ENCODE measurements at regions not wholly inside any gene's neighbourhood (a gene's known extent, or its start where the extent isn't known, plus 50 kb on each side); places are given as distances from the start of the nearest gene placed in this dataset.

- H3K9me3 Mint-ChIP-seq: no peaks in the 10 kb centered on the region
- peaks cover 5% of the 10 kb centered on the region for H3K27me3 Mint-ChIP-seq (ENCODE audit: low read depth)
- H3K4me3 Mint-ChIP-seq: no peak overlapping the region
- intact Hi-C loops (cut with micrococcal nuclease): no loop called here
- no peak overlapping the region for H3K27ac Mint-ChIP-seq
- no peaks in the 10 kb centered on the region for H3K36me3 Mint-ChIP-seq (ENCODE audit: low read depth)
- H3K4me1 Mint-ChIP-seq (ENCODE audit: low read depth): no peaks in the 10 kb centered on the region
- no peak for DNase-seq
- CTCF ChIA-PET: no interaction called here
Measured at GRCh38 chrY:8151561-8151960, 1185.7 kb upstream of the TSPY4 start.

GRCh38 chrY:8128578-8128977 is 1208.7 kb upstream of the TSPY4 start:
- no peaks in the 10 kb centered on the region for H3K27me3 Mint-ChIP-seq (ENCODE audit: low read depth)
- no peak for DNase-seq
- H3K36me3 Mint-ChIP-seq (ENCODE audit: low read depth): no peaks in the 10 kb centered on the region
- no peaks in the 10 kb centered on the region for H3K4me1 Mint-ChIP-seq (ENCODE audit: low read depth)
- CTCF ChIA-PET: no interaction called here
- intact Hi-C loops (cut with micrococcal nuclease): no loop called here
- H3K27ac Mint-ChIP-seq: no peak overlapping the region
- no peak overlapping the region for H3K4me3 Mint-ChIP-seq
- H3K9me3 Mint-ChIP-seq: no peaks in the 10 kb centered on the region

- intact Hi-C loops (cut with micrococcal nuclease): no loop called here
- Mint-ChIP-seq H3K4me3 (no peak overlapping the region), H3K36me3 (ENCODE audit: low read depth) (no peaks in the 10 kb centered on the region), H3K27me3 (ENCODE audit: low read depth) (no peaks in the 10 kb centered on the region), H3K9me3 (no peaks in the 10 kb centered on the region), H3K4me1 (ENCODE audit: low read depth) (no peaks in the 10 kb centered on the region), H3K27ac (no peak overlapping the region)
- CTCF ChIA-PET: no interaction called here
- no peak for DNase-seq
Measured at GRCh38 chrY:8125907-8126571, 1211.2 kb upstream of the TSPY4 start.

GRCh38 chrY:8121825-8122224 is 1210.3 kb upstream of the AMELY start:
- Mint-ChIP-seq H3K36me3 (ENCODE audit: low read depth) (no peaks in the 10 kb centered on the region), H3K27ac (no peak overlapping the region), H3K4me3 (no peak overlapping the region), H3K4me1 (ENCODE audit: low read depth) (no peaks in the 10 kb centered on the region), H3K9me3 (no peaks in the 10 kb centered on the region), H3K27me3 (ENCODE audit: low read depth) (no peaks in the 10 kb centered on the region)
- DNase-seq: no peak
- CTCF ChIA-PET: no interaction called here
- intact Hi-C loops (cut with micrococcal nuclease): no loop called here

- intact Hi-C loops (cut with micrococcal nuclease): no loop called here
- CTCF ChIA-PET: no interaction called here
Measured at GRCh38 chrY:8094429-8094828, 1182.9 kb upstream of the AMELY start.

GRCh38 chrY:8092926-8093325 is 1181.4 kb upstream of the AMELY start:
- Mint-ChIP-seq H3K27ac (no peak overlapping the region), H3K4me1 (ENCODE audit: low read depth) (no peaks in the 10 kb centered on the region), H3K9me3 (no peaks in the 10 kb centered on the region), H3K4me3 (no peak overlapping the region), H3K36me3 (ENCODE audit: low read depth) (no peaks in the 10 kb centered on the region), H3K27me3 (ENCODE audit: low read depth) (no peaks in the 10 kb centered on the region)
- no peak for DNase-seq
- intact Hi-C loops (cut with micrococcal nuclease): no loop called here
- CTCF ChIA-PET: no interaction called here

More at GRCh38 chrY:8094429-8094828, 1182.9 kb upstream of the AMELY start:
- no peak for DNase-seq
- Mint-ChIP-seq H3K4me1 (ENCODE audit: low read depth) (no peaks in the 10 kb centered on the region), H3K36me3 (ENCODE audit: low read depth) (no peaks in the 10 kb centered on the region), H3K27ac (no peak overlapping the region), H3K4me3 (no peak overlapping the region), H3K27me3 (ENCODE audit: low read depth) (no peaks in the 10 kb centered on the region), H3K9me3 (no peaks in the 10 kb centered on the region)

- no peaks in the 10 kb centered on the region for H3K4me1 Mint-ChIP-seq (ENCODE audit: low read depth)
- no peak overlapping the region for H3K27ac Mint-ChIP-seq
- H3K9me3 Mint-ChIP-seq: peaks cover 3% of the 10 kb centered on the region
- CTCF ChIA-PET: no interaction called here
- no peak overlapping the region for H3K4me3 Mint-ChIP-seq
- H3K27me3 Mint-ChIP-seq (ENCODE audit: low read depth): no peaks in the 10 kb centered on the region
- intact Hi-C loops (cut with micrococcal nuclease): no loop called here
- no peaks in the 10 kb centered on the region for H3K36me3 Mint-ChIP-seq (ENCODE audit: low read depth)
- DNase-seq: no peak
Measured at GRCh38 chrY:8085925-8086324, 1174.4 kb upstream of the AMELY start.

- H3K4me3 Mint-ChIP-seq: no peak overlapping the region
- no peak overlapping the region for H3K27ac Mint-ChIP-seq
- DNase-seq: no peak
- H3K36me3 Mint-ChIP-seq (ENCODE audit: low read depth): no peaks in the 10 kb centered on the region
- CTCF ChIA-PET: no interaction called here
- H3K9me3 Mint-ChIP-seq: peaks cover 6% of the 10 kb centered on the region
- H3K27me3 Mint-ChIP-seq (ENCODE audit: low read depth): no peaks in the 10 kb centered on the region
- H3K4me1 Mint-ChIP-seq (ENCODE audit: low read depth): no peaks in the 10 kb centered on the region
- intact Hi-C loops (cut with micrococcal nuclease): no loop called here
Measured at GRCh38 chrY:8084192-8084591, 1172.6 kb upstream of the AMELY start.

- H3K9me3 Mint-ChIP-seq: peaks cover 6% of the 10 kb centered on the region
- no peaks in the 10 kb centered on the region for H3K4me1 Mint-ChIP-seq (ENCODE audit: low read depth)
- no peak overlapping the region for H3K4me3 Mint-ChIP-seq
- H3K36me3 Mint-ChIP-seq (ENCODE audit: low read depth): no peaks in the 10 kb centered on the region
- intact Hi-C loops (cut with micrococcal nuclease): no loop called here
- no peak overlapping the region for H3K27ac Mint-ChIP-seq
- CTCF ChIA-PET: no interaction called here
- no peaks in the 10 kb centered on the region for H3K27me3 Mint-ChIP-seq (ENCODE audit: low read depth)
- no peak for DNase-seq
Measured at GRCh38 chrY:8081151-8081550, 1169.6 kb upstream of the AMELY start.

- Mint-ChIP-seq H3K36me3 (ENCODE audit: low read depth) (no peaks in the 10 kb centered on the region), H3K4me3 (no peak overlapping the region), H3K9me3 (no peaks in the 10 kb centered on the region), H3K27me3 (ENCODE audit: low read depth) (no peaks in the 10 kb centered on the region), H3K4me1 (ENCODE audit: low read depth) (no peaks in the 10 kb centered on the region), H3K27ac (no peak overlapping the region)
- intact Hi-C loops (cut with micrococcal nuclease): no loop called here
- no peak for DNase-seq
- CTCF ChIA-PET: no interaction called here
Measured at GRCh38 chrY:8065220-8065619, 1153.7 kb upstream of the AMELY start.

- H3K36me3 Mint-ChIP-seq (ENCODE audit: low read depth): no peaks in the 10 kb centered on the region
- H3K27ac Mint-ChIP-seq: no peak overlapping the region
- CTCF ChIA-PET: no interaction called here
- H3K4me1 Mint-ChIP-seq (ENCODE audit: low read depth): no peaks in the 10 kb centered on the region
- no peak overlapping the region for H3K4me3 Mint-ChIP-seq
- no peak for DNase-seq
- no peaks in the 10 kb centered on the region for H3K9me3 Mint-ChIP-seq
- no peaks in the 10 kb centered on the region for H3K27me3 Mint-ChIP-seq (ENCODE audit: low read depth)
- intact Hi-C loops (cut with micrococcal nuclease): no loop called here
Measured at GRCh38 chrY:8064500-8064899, 1152.9 kb upstream of the AMELY start.

- CTCF ChIA-PET: no interaction called here
- H3K27me3 Mint-ChIP-seq (ENCODE audit: low read depth): no peaks in the 10 kb centered on the region
- H3K27ac Mint-ChIP-seq: no peak overlapping the region
- no peak for DNase-seq
- intact Hi-C loops (cut with micrococcal nuclease): no loop called here
- H3K4me3 Mint-ChIP-seq: no peak overlapping the region
- H3K36me3 Mint-ChIP-seq (ENCODE audit: low read depth): no peaks in the 10 kb centered on the region
- H3K4me1 Mint-ChIP-seq (ENCODE audit: low read depth): no peaks in the 10 kb centered on the region
- no peaks in the 10 kb centered on the region for H3K9me3 Mint-ChIP-seq
Measured at GRCh38 chrY:8063973-8064372, 1152.4 kb upstream of the AMELY start.

- peaks cover 2% of the 10 kb centered on the region for H3K27me3 Mint-ChIP-seq (ENCODE audit: low read depth)
- no peaks in the 10 kb centered on the region for H3K4me1 Mint-ChIP-seq (ENCODE audit: low read depth)
- no peaks in the 10 kb centered on the region for H3K9me3 Mint-ChIP-seq
- no peaks in the 10 kb centered on the region for H3K36me3 Mint-ChIP-seq (ENCODE audit: low read depth)
- DNase-seq: no peak
- H3K27ac Mint-ChIP-seq: no peak overlapping the region
- CTCF ChIA-PET: no interaction called here
- no peak overlapping the region for H3K4me3 Mint-ChIP-seq
- intact Hi-C loops (cut with micrococcal nuclease): no loop called here
Measured at GRCh38 chrY:8058613-8059012, 1147.1 kb upstream of the AMELY start.

GRCh38 chrY:8051340-8051739 is 1139.8 kb upstream of the AMELY start:
- Mint-ChIP-seq H3K9me3 (no peaks in the 10 kb centered on the region), H3K4me3 (no peak overlapping the region), H3K27me3 (ENCODE audit: low read depth) (no peaks in the 10 kb centered on the region), H3K27ac (no peak overlapping the region), H3K36me3 (ENCODE audit: low read depth) (no peaks in the 10 kb centered on the region), H3K4me1 (ENCODE audit: low read depth) (no peaks in the 10 kb centered on the region)
- CTCF ChIA-PET: no interaction called here
- DNase-seq: no peak
- intact Hi-C loops (cut with micrococcal nuclease): no loop called here
